Spleen (tissue), 11 donors: ENCODE measurements at regions not wholly inside any gene's neighbourhood (a gene's known extent, or its start where the extent isn't known, plus 50 kb on each side); places are given as distances from the start of the nearest gene placed in this dataset.

Experiments
- DNase-seq: peaks from one replicate; pipeline ENCODE4 v3.0.0-alpha.2; 2020
- H3K27ac ChIP-seq, 8 donors: fragments of 200-600 bp; sonication (generic) in 7 of 8; 1 replicate in 4 of 8; 2 replicates in 4 of 8; pipeline versions ENCODE4 v1.5.0 to v1.8.0; 2016 to 2021; ENCODE audit warnings: inconsistent platforms in 4 of 8, mild to moderate bottlenecking in 4 of 8, moderate library complexity in 1 of 8
- H3K27me3 ChIP-seq, 7 donors: fragments of 200-600 bp; sonication (generic) in 6 of 7; replicated peaks in 1 of 7; 1 replicate in 4 of 7; 2 replicates in 3 of 7; pipeline versions ENCODE4 v1.5.0 to v1.8.0; 2016 to 2021; ENCODE audit warnings: inconsistent platforms in 3 of 7, mild to moderate bottlenecking in 1 of 7
- H3K36me3 ChIP-seq, 6 donors: fragments of 200-600 bp; sonication (generic) in 5 of 6; 1 replicate in 4 of 6; 2 replicates in 2 of 6; pipeline versions ENCODE4 v1.5.0 to v1.8.0; 2016 to 2021; ENCODE audit warnings: inconsistent platforms in 2 of 6
- H3K4me1 ChIP-seq, 6 donors: fragments of 200-600 bp; sonication (generic) in 5 of 6; 1 replicate in 3 of 6; 2 replicates in 3 of 6; pipeline versions ENCODE4 v1.5.0 to v1.8.0; 2016 to 2021; ENCODE audit warnings: inconsistent platforms in 3 of 6
- H3K4me3 ChIP-seq, 8 donors: fragments of 200-600 bp; sonication (generic) in 7 of 8; 1 replicate in 4 of 8; 2 replicates in 4 of 8; pipeline versions ENCODE4 v1.5.0 to v1.8.0; 2016 to 2021; ENCODE audit warnings: inconsistent platforms in 4 of 8, mild to moderate bottlenecking in 4 of 8, moderate library complexity in 2 of 8
- H3K9me3 ChIP-seq, 8 donors: fragments of 200-600 bp; sonication (generic) in 7 of 8; 1 replicate in 4 of 8; 2 replicates in 4 of 8; pipeline versions ENCODE4 v1.5.0 to v1.8.0; 2016 to 2021; ENCODE audit warnings: inconsistent platforms in 4 of 8
- POLR2A ChIP-seq, 3 donors: fragments of 450-650 bp; IDR thresholded peaks; one replicate each; pipeline ENCODE4 v1.5.1; 2017; ENCODE audit warnings: antibody characterized with exemption in 3 of 3, mild to moderate bottlenecking in 1 of 3
- POLR2AphosphoS5 ChIP-seq, 3 donors: sonication (generic); formaldehyde crosslinking; IDR thresholded peaks; one replicate each; pipeline ENCODE4 v1.5.1; 2017; ENCODE audit warnings: antibody characterized with exemption in 3 of 3
- WGBS, 5 donors: extraction: QIAGEN DNeasy Blood & Tissue Kit in 3 of 5; methylation state at CpG; one replicate each; pipeline versions ENCODE4 v1.1.5 to v1.1.7; 2013 to 2018; 5-methylcytosine and 5-hydroxymethylcytosine counted together
- intact Hi-C: fragments of 100-400 bp; cut with DNase I; formaldehyde crosslinking; loops from one replicate; pipeline ENCODE4 v1.15.0; 2023; ENCODE audit warnings: low total_unique reads
- TF ChIP-seq, protein P1 (sequence below), 11 experiments: fragments of 200-600 bp in 7 of 11; fragments of 450-650 bp in 4 of 11; sonication (generic) in 4 of 11; IDR thresholded peaks in 8 of 11; conservative IDR thresholded peaks in 3 of 11; 1 replicate in 7 of 11; 2 replicates in 4 of 11; pipeline versions ENCODE4 v1.4.0 to v1.8.0; 2016 to 2021; ENCODE audit warnings: antibody characterized with exemption in 11 of 11, inconsistent platforms in 4 of 11, mild to moderate bottlenecking in 1 of 11
- donor health status: healthy with polysubstance abuse.
- donor health status: DM: no; HTN: no; CAD: no; lungs with moderate emphysema.
- donor health status: DM: no; HTN: no; CAD: no.
- donor health status: Bipolar disorder and iron deficiency.
- donor health status: healthy.
- donor health status: DM: no; HTN: no; CAD: no.
- donor health status: DM: yes; HTN: yes; CAD: no.

DNA sequence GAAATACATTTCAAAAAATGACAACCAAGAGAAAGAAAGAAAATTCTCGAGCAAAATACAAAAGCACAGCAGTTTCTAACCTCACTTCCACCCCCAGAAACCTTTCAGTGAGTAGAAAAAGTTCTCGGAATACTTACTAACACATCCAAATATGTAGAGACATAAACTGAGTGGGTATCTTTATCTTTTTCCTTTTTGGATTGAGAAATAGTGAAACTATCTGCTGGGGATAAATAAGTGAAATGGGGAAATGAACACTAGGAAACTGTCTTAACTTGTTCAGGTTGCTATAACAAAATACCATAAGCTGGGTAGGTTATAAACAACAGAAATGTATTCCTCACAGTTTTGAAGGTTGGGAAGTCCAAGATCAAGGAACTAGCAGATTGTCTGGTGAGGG is 72.0 kb downstream of the VCAM1 start:
- Histone ChIP-seq H3K9me3 (no peaks in the 10 kb centered on the region), H3K4me3 (no peak overlapping the region), H3K27ac (peak overlapping the region in 3 of 8 donors; percentile 19 to 35 (median 19)), H3K27me3 (no peaks in the 10 kb centered on the region), H3K36me3 (no peaks in the 10 kb centered on the region), H3K4me1 (peaks cover 0 to 9% (median 0%) of the 10 kb centered on the region in 6 donors)
- WGBS, 5 donors, result 55 to 72% (median 68%) methylated on average over 2 of the region's 2 CpGs
- TF ChIP-seq, protein P1, sequence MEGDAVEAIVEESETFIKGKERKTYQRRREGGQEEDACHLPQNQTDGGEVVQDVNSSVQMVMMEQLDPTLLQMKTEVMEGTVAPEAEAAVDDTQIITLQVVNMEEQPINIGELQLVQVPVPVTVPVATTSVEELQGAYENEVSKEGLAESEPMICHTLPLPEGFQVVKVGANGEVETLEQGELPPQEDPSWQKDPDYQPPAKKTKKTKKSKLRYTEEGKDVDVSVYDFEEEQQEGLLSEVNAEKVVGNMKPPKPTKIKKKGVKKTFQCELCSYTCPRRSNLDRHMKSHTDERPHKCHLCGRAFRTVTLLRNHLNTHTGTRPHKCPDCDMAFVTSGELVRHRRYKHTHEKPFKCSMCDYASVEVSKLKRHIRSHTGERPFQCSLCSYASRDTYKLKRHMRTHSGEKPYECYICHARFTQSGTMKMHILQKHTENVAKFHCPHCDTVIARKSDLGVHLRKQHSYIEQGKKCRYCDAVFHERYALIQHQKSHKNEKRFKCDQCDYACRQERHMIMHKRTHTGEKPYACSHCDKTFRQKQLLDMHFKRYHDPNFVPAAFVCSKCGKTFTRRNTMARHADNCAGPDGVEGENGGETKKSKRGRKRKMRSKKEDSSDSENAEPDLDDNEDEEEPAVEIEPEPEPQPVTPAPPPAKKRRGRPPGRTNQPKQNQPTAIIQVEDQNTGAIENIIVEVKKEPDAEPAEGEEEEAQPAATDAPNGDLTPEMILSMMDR (IDR thresholded peaks at IDR 0.05 in 8 of 11, conservative IDR thresholded peaks at IDR 0.05 in 3 of 11), result no peak
- TF ChIP-seq POLR2AphosphoS5 (IDR thresholded peaks at IDR 0.05) (no peak), POLR2A (IDR thresholded peaks at IDR 0.05) (no peak)
- intact Hi-C loops, result no loop called here
- DNase-seq, result no peak

DNA sequence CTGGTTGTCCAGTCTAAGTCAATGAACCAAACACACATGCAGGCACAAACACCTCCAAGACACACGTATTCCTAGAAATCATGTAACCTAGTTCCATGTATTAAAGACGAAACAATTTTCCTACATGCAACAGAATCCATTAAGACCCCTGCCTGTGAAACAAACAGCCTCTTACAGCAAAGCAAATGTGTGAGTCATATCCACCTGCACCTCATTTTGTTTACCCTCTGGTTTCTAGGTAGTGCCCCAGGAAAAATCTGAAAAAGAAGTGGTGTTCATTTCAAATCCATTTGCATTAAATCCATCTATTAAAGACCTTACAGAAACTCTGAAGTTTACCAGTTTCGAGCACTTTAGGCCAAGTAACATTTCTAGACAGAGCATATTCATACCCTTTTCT is 74.1 kb downstream of the VCAM1 start:
- peaks cover 0 to 4% (median 0%) of the 10 kb centered on the region in 6 donors for H3K4me1 ChIP-seq
- no peak overlapping the region for H3K27ac ChIP-seq
- no peaks in the 10 kb centered on the region for H3K36me3 ChIP-seq
- no peak for TF ChIP-seq POLR2A (IDR thresholded peaks at IDR 0.05)
- no peak for TF ChIP-seq POLR2AphosphoS5 (IDR thresholded peaks at IDR 0.05)
- TF ChIP-seq, protein P1 (IDR thresholded peaks at IDR 0.05 in 8 of 11, conservative IDR thresholded peaks at IDR 0.05 in 3 of 11), result no peak
- H3K9me3 ChIP-seq, result no peaks in the 10 kb centered on the region
- DNase-seq, result no peak
- H3K27me3 ChIP-seq, result no peaks in the 10 kb centered on the region
- WGBS, 5 donors, result 77 to 90% (median 89%) methylated on average over 3 of the region's 3 CpGs
- H3K4me3 ChIP-seq, result no peak overlapping the region
- intact Hi-C loops, result no loop called here

DNA sequence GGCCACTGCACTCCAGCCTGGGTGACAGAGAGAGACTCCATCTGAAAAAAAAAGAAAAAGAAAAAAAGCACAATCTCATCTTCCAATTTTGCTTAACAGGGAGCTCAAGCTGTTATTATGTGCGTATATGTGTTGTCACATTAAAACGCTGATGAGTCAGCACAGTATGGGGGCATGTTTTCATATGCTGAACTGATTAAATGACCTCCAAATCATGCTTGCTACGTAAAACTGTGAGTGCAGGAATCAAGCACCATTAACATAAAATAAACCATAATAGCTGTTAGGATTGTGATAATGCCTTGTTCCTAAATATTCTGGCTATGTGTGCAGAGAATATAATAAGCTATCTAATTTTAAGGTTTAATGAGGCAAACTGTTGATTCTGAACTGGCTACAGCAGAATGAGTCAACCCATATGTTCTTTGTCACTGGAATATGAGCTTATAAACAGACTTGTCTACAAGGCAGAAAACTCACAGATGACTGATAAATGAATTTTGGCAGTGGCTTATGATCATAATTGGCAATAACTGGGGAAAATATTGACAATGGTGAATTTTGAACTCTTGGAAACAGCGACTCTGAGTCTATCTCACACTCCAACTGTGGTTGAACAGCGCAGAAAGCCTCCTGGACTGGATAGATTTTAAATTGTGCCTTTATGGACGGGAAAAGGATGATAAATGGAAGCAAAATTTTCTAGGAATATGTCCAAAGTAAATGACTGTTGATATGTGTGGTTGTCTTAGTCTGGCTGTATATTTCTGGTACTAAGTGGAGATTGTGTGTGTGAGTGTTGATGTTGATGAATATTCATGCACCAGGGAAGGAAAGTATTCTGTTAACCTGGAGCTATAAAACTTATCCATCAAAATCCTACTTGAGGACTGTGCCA is 75.5 kb downstream of the VCAM1 start:
- no peak overlapping the region for H3K4me3 ChIP-seq
- peaks cover 0 to 4% (median 0%) of the 10 kb centered on the region in 6 donors for H3K4me1 ChIP-seq
- DNase-seq, result no peak
- no peaks in the 10 kb centered on the region for H3K9me3 ChIP-seq
- H3K27me3 ChIP-seq, result no peaks in the 10 kb centered on the region
- TF ChIP-seq POLR2A (IDR thresholded peaks at IDR 0.05) (no peak), POLR2AphosphoS5 (IDR thresholded peaks at IDR 0.05) (no peak)
- TF ChIP-seq, protein P1 (IDR thresholded peaks at IDR 0.05 in 8 of 11, conservative IDR thresholded peaks at IDR 0.05 in 3 of 11), result no peak
- peak overlapping the region in 2 of 8 donors; percentile 1 to 32 for H3K27ac ChIP-seq
- intact Hi-C loops, result no loop called here
- no peaks in the 10 kb centered on the region for H3K36me3 ChIP-seq
- 45 to 78% (median 48%) methylated on average over 6 of the region's 6 CpGs for WGBS, 5 donors

DNA sequence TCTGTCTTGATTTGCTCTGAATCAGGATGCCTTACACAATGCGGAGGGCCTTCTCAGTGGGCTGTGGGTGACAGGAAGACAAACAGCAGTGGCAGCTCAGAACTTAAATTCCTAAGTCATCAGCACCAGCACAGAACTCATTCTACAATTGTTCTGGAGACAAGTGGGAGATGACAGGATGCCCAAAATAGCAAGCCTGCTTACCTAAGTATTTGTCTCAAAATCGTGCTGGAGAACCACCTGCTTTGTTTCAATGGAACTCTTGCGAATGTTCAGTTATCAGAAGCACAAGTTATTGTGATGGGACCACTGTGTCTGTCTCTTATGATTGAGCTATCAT is 76.1 kb downstream of the VCAM1 start:
- H3K27me3 ChIP-seq, result no peaks in the 10 kb centered on the region
- DNase-seq, result no peak
- no peaks in the 10 kb centered on the region for H3K36me3 ChIP-seq
- H3K4me3 ChIP-seq, result no peak overlapping the region
- peak overlapping the region in 1 of 8 donors; percentile 1 for H3K27ac ChIP-seq
- intact Hi-C loops, result no loop called here
- TF ChIP-seq POLR2A (IDR thresholded peaks at IDR 0.05), result no peak
- TF ChIP-seq POLR2AphosphoS5 (IDR thresholded peaks at IDR 0.05), result no peak
- TF ChIP-seq, protein P1 (IDR thresholded peaks at IDR 0.05 in 8 of 11, conservative IDR thresholded peaks at IDR 0.05 in 3 of 11), result no peak
- peaks cover 0 to 4% (median 0%) of the 10 kb centered on the region in 6 donors for H3K4me1 ChIP-seq
- WGBS, 5 donors, result 67 to 90% (median 76%) methylated on average over 3 of the region's 3 CpGs
- peaks cover 0 to 5% (median 0%) of the 10 kb centered on the region in 8 donors for H3K9me3 ChIP-seq
